ENCODE measurements at regions not wholly inside any gene's neighbourhood (a gene's known extent, or its start where the extent isn't known, plus 50 kb on each side); places are given as distances from the start of the nearest gene placed in this dataset.

- TF ChIP-seq, protein P1, sequence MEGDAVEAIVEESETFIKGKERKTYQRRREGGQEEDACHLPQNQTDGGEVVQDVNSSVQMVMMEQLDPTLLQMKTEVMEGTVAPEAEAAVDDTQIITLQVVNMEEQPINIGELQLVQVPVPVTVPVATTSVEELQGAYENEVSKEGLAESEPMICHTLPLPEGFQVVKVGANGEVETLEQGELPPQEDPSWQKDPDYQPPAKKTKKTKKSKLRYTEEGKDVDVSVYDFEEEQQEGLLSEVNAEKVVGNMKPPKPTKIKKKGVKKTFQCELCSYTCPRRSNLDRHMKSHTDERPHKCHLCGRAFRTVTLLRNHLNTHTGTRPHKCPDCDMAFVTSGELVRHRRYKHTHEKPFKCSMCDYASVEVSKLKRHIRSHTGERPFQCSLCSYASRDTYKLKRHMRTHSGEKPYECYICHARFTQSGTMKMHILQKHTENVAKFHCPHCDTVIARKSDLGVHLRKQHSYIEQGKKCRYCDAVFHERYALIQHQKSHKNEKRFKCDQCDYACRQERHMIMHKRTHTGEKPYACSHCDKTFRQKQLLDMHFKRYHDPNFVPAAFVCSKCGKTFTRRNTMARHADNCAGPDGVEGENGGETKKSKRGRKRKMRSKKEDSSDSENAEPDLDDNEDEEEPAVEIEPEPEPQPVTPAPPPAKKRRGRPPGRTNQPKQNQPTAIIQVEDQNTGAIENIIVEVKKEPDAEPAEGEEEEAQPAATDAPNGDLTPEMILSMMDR (IDR thresholded peaks at IDR 0.05), result no peak
- no peak for TF ChIP-seq POLR2A (IDR thresholded peaks at IDR 0.05)
- TF ChIP-seq POLR2AphosphoS5 (IDR thresholded peaks at IDR 0.05), result no peak
These were observed 66.1 kb upstream of the GRIP1 start for GRCh38 chr12:66744956-66745383.

Data from transverse colon (tissue), 4 donors.